Ovary (tissue), 7 donors: ENCODE measurements at regions not wholly inside any gene's neighbourhood (a gene's known extent, or its start where the extent isn't known, plus 50 kb on each side); places are given as distances from the start of the nearest gene placed in this dataset.

Experiments used
- DNase-seq, 5 donors: peaks; one replicate each; pipeline ENCODE4 v3.0.0-alpha.2; 2019 to 2020
- H3K27ac ChIP-seq, 2 donors: fragments of 200-600 bp; one replicate each; pipeline versions ENCODE4 v1.5.1 to v1.8.0; 2019 to 2022
- H3K27me3 ChIP-seq: fragments of 200-600 bp; one replicate; pipeline ENCODE4 v1.8.0; 2022
- H3K36me3 ChIP-seq: fragments of 200-600 bp; sonication (generic); one replicate; pipeline ENCODE4 v1.5.1; 2019
- H3K4me1 ChIP-seq: one replicate; pipeline ENCODE4 v1.8.1; 2013; ENCODE audit warnings: mild to moderate bottlenecking, moderate library complexity; ENCODE audit not compliant: insufficient read depth
- H3K4me3 ChIP-seq: fragments of 200-600 bp; sonication (generic); one replicate; pipeline ENCODE4 v1.5.1; 2017
- H3K9me3 ChIP-seq, 2 donors: fragments of 200-600 bp in 1 of 2; sonication (generic) in 1 of 2; one replicate each; pipeline versions ENCODE4 v1.5.1 to v1.8.1; 2013 to 2019; ENCODE audit warnings: mild to moderate bottlenecking in 1 of 2, moderate library complexity in 1 of 2
- EP300 ChIP-seq: sonication (generic); formaldehyde crosslinking; IDR thresholded peaks from one replicate; pipeline ENCODE4 v1.6.1; 2017; ENCODE audit warnings: antibody characterized with exemption
- POLR2A ChIP-seq: fragments of 450-650 bp; IDR thresholded peaks from one replicate; pipeline ENCODE4 v1.6.1; 2017; ENCODE audit warnings: antibody characterized with exemption, mild to moderate bottlenecking, moderate library complexity
- WGBS, 3 donors: extraction: QIAGEN DNeasy Blood & Tissue Kit in 1 of 3; methylation state at CpG; one replicate each; pipeline versions ENCODE4 v1.1.5 to v1.1.7; 2013 to 2017; 5-methylcytosine and 5-hydroxymethylcytosine counted together
- intact Hi-C, 4 donors: fragments of 100-400 bp; cut with DNase I; formaldehyde crosslinking; loops; one replicate each; pipeline versions ENCODE4 v1.11.0 to v1.15.1; 2022 to 2023
- TF ChIP-seq, protein P1 (sequence below), 3 donors: fragments of 450-650 bp in 2 of 3; fragments of 200-600 bp in 1 of 3; IDR thresholded peaks; one replicate each; pipeline versions ENCODE4 v1.5.1 to v1.8.0; 2016 to 2022; ENCODE audit warnings: antibody characterized with exemption in 3 of 3, mild to moderate bottlenecking in 1 of 3
- donor health status: DM: no; HTN: no; CAD: no; lungs with moderate emphysema.
- donor health status: DM: no; HTN: no; CAD: no.
- donor health status: Bipolar disorder and iron deficiency.
- donor health status: DM: no; HTN: no; CAD: no.
- donor health status: DM: yes; HTN: yes; CAD: no.

DNA sequence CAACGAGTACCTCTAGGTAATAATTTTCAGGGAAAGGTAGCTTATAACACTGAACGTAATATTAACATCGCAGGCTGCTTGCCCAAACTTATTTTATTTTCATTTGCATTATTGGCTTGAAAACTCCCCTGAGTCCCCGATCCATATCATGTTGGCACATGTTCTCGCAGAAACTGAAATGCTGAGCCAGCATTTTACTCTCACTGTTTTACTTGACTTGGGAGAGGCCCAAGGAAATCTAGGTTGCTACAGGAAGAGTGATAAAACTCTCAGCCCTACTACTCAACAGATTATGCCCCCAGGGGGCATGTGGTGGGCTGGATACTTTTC, 183.5 kb upstream of the HABP2 start:
- Histone ChIP-seq H3K4me3 (no peak overlapping the region), H3K36me3 (no peaks in the 10 kb centered on the region), H3K9me3 (peaks cover 0 to 5% of the 10 kb centered on the region in 2 donors), H3K4me1 (peaks cover 3% of the 10 kb centered on the region), H3K27me3 (no peaks in the 10 kb centered on the region), H3K27ac (no peak overlapping the region)
- 11 to 21% (median 18%) methylated on average over 5 of the region's 5 CpGs for WGBS, 3 donors
- DNase-seq, result no peak
- intact Hi-C loops, result no loop called here
- TF ChIP-seq, protein P1, sequence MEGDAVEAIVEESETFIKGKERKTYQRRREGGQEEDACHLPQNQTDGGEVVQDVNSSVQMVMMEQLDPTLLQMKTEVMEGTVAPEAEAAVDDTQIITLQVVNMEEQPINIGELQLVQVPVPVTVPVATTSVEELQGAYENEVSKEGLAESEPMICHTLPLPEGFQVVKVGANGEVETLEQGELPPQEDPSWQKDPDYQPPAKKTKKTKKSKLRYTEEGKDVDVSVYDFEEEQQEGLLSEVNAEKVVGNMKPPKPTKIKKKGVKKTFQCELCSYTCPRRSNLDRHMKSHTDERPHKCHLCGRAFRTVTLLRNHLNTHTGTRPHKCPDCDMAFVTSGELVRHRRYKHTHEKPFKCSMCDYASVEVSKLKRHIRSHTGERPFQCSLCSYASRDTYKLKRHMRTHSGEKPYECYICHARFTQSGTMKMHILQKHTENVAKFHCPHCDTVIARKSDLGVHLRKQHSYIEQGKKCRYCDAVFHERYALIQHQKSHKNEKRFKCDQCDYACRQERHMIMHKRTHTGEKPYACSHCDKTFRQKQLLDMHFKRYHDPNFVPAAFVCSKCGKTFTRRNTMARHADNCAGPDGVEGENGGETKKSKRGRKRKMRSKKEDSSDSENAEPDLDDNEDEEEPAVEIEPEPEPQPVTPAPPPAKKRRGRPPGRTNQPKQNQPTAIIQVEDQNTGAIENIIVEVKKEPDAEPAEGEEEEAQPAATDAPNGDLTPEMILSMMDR (IDR thresholded peaks at IDR 0.05), result no peak
- no peak for TF ChIP-seq EP300
- TF ChIP-seq POLR2A, result no peak

DNA sequence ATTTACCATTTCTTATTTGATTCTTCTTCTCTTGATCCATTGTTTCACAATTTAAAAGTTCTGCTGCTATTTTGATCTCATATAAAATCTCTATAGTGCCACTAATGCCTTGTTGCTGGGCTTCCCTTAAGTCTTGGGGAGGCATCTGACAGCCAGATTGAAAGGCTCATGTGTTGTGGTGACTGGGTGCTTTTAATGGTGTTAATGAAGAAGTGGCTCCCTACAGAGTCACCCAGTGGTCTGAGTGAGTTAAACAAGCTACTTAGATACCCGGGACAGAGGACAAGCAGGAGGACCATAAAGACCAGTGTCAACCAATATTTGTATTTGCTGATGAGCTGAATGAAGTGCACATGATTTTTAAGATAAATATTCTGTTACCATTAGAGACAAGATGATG, 176.4 kb upstream of the HABP2 start:
- H3K9me3 ChIP-seq, result no peaks in the 10 kb centered on the region

DNA sequence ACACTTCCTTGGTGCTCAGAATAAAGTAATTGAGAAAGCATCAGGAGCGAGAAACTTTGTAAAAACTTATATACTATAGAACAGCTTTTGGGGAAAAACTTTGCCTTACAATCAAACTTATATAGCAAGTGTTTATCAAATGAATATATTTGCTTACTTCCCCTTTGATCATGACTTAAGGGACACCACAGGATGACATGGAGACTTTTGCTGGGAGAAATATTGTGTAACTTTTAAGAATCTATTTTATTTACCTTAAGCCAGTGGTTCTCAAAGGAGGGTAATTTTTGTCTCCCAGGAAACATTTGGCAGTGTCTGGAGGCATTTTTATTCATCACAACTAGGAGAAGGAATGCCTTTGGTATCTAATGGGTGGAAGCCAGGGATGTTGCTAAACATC, 173.8 kb upstream of the HABP2 start:
- H3K9me3 ChIP-seq, result no peaks in the 10 kb centered on the region
- H3K27me3 ChIP-seq, result no peaks in the 10 kb centered on the region
- H3K4me3 ChIP-seq, result no peak overlapping the region
- H3K27ac ChIP-seq, result no peak overlapping the region
- 95 to 99% (median 97%) methylated on average over 1 of the region's 1 CpG for WGBS, 3 donors
- no peak for DNase-seq
- no peaks in the 10 kb centered on the region for H3K36me3 ChIP-seq
- TF ChIP-seq POLR2A (no peak), EP300 (no peak)
- TF ChIP-seq, protein P1 (IDR thresholded peaks at IDR 0.05), result no peak
- H3K4me1 ChIP-seq, result peaks cover 6% of the 10 kb centered on the region
- intact Hi-C loops, result no loop called here

More for the DNA sequence above, 176.4 kb upstream of the HABP2 start:
- no peaks in the 10 kb centered on the region for H3K36me3 ChIP-seq
- intact Hi-C loops, result no loop called here
- H3K27ac ChIP-seq, result no peak overlapping the region
- H3K4me1 ChIP-seq, result no peaks in the 10 kb centered on the region
- no peak for DNase-seq
- WGBS, 3 donors, result 63 to 85% (median 84%) methylated on average over 1 of the region's 1 CpG
- no peaks in the 10 kb centered on the region for H3K27me3 ChIP-seq
- no peak for TF ChIP-seq POLR2A
- TF ChIP-seq, protein P1 (IDR thresholded peaks at IDR 0.05), result no peak
- no peak for TF ChIP-seq EP300
- no peak overlapping the region for H3K4me3 ChIP-seq

DNA sequence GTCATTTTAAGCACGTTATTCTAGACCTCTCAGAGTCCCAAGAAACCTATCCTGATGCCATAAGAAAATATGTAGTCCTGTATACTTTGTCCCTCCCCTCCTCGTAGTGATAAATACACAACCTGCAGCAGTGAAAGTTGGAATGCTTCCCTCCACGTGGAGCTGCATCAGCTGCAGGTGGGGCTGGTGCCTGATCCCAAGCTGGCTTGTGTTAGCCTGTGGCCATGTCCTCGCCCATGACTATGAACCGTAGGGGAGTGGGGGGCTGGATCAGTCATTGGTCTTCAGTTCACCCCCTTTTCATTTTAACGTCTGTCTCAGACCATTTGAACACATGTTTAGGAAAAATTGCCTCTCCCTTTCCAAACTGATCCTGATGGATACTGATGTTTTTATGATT, 171.4 kb upstream of the HABP2 start:
- no peaks in the 10 kb centered on the region for H3K36me3 ChIP-seq
- H3K27me3 ChIP-seq, result no peaks in the 10 kb centered on the region
- no peak for DNase-seq
- 74 to 81% (median 78%) methylated on average over 6 of the region's 6 CpGs for WGBS, 3 donors
- TF ChIP-seq EP300 (no peak), POLR2A (no peak)
- TF ChIP-seq, protein P1 (IDR thresholded peaks at IDR 0.05), result no peak
- no peak overlapping the region for H3K27ac ChIP-seq
- peaks cover 8% of the 10 kb centered on the region for H3K4me1 ChIP-seq
- intact Hi-C loops, result loop anchor here in 2 of 4 donors (10.0 kb wide), 5 partner anchors 227 to 907 kb away; partner anchors contain the start of gene TCF7L2 (in 1 of the 2)
- peak overlapping the region; percentile 31 for H3K4me3 ChIP-seq
- no peaks in the 10 kb centered on the region for H3K9me3 ChIP-seq
